ENCODE measurements at regions not wholly inside any gene's neighbourhood (a gene's known extent, or its start where the extent isn't known, plus 50 kb on each side); places are given as distances from the start of the nearest gene placed in this dataset.
"Not testable (repeated sequence)": the region's sequence is repeated elsewhere in the genome, so short reads cannot be mapped to it uniquely, and the experiment has no call there.

- ChIA-PET CTCF (no interaction called here), POLR2A (no interaction called here)
- no peak for TF ChIP-seq CTCF (IDR thresholded peaks at IDR 0.05)
- Mint-ChIP-seq H3K4me3 (no peak overlapping the region), H3K36me3 (ENCODE audit: low read depth) (no peaks in the 10 kb centered on the region), H3K4me1 (no peaks in the 10 kb centered on the region), H3K27ac (no peak overlapping the region), H3K9me3 (no peaks in the 10 kb centered on the region), H3K27me3 (no peaks in the 10 kb centered on the region)
- no peak for ATAC-seq (ENCODE audit: low read depth)
- intact Hi-C loops (cut with micrococcal nuclease), result no loop called here
- no peak for DNase-seq
Measured at GRCh38 chr12:125544960-125545359, 479.7 kb downstream of the AACS start.

GRCh38 chr12:125549171-125549570, 483.9 kb downstream of the AACS start:
- no peak for ATAC-seq (ENCODE audit: low read depth)
- TF ChIP-seq CTCF (IDR thresholded peaks at IDR 0.05), result no peak
- no peak for DNase-seq
- Mint-ChIP-seq H3K4me1 (no peaks in the 10 kb centered on the region), H3K36me3 (ENCODE audit: low read depth) (no peaks in the 10 kb centered on the region), H3K4me3 (no peak overlapping the region), H3K9me3 (no peaks in the 10 kb centered on the region), H3K27me3 (no peaks in the 10 kb centered on the region), H3K27ac (no peak overlapping the region)
- ChIA-PET CTCF (no interaction called here), POLR2A (no interaction called here)
- intact Hi-C loops (cut with micrococcal nuclease), result no loop called here

- H3K4me3 Mint-ChIP-seq, result no peak overlapping the region
- POLR2A ChIA-PET, result no interaction called here
- intact Hi-C loops (cut with micrococcal nuclease), result no loop called here
Measured at GRCh38 chr12:125549836-125550235, 484.6 kb downstream of the AACS start.

GRCh38 chr12:125552295-125552694, 487.1 kb downstream of the AACS start:
- ATAC-seq (ENCODE audit: low read depth) (no peak), DNase-seq (no peak)
- Mint-ChIP-seq H3K27ac (no peak overlapping the region), H3K4me3 (no peak overlapping the region), H3K9me3 (no peaks in the 10 kb centered on the region), H3K36me3 (ENCODE audit: low read depth) (no peaks in the 10 kb centered on the region), H3K27me3 (no peaks in the 10 kb centered on the region), H3K4me1 (no peaks in the 10 kb centered on the region)
- intact Hi-C loops (cut with micrococcal nuclease), result no loop called here
- ChIA-PET POLR2A (no interaction called here), CTCF (no interaction called here)
- no peak for TF ChIP-seq CTCF (IDR thresholded peaks at IDR 0.05)

More at GRCh38 chr12:125549836-125550235, 484.6 kb downstream of the AACS start:
- Mint-ChIP-seq H3K4me1 (no peaks in the 10 kb centered on the region), H3K36me3 (ENCODE audit: low read depth) (no peaks in the 10 kb centered on the region), H3K27ac (no peak overlapping the region), H3K27me3 (no peaks in the 10 kb centered on the region), H3K9me3 (no peaks in the 10 kb centered on the region)
- CTCF ChIA-PET, result no interaction called here
- no peak for DNase-seq
- no peak for ATAC-seq (ENCODE audit: low read depth)
- TF ChIP-seq CTCF (IDR thresholded peaks at IDR 0.05), result no peak

GRCh38 chr12:125561008-125561407, 495.8 kb downstream of the AACS start:
- DNase-seq; H3K9me3 Mint-ChIP-seq; H3K27me3 Mint-ChIP-seq; H3K4me3 Mint-ChIP-seq; H3K36me3 Mint-ChIP-seq (ENCODE audit: low read depth); POLR2A ChIA-PET; intact Hi-C loops (cut with micrococcal nuclease); H3K27ac Mint-ChIP-seq; H3K4me1 Mint-ChIP-seq; ATAC-seq (ENCODE audit: low read depth): not testable (repeated sequence)
- CTCF ChIA-PET, result interaction anchor here (0.7 kb wide), 1 partner anchor 389 kb away, joined by 3 read pairs; no protein-coding TSS in a partner anchor

GRCh38 chr12:125564753-125565152, 499.5 kb downstream of the AACS start:
- ChIA-PET CTCF (no interaction called here), POLR2A (no interaction called here)
- intact Hi-C loops (cut with micrococcal nuclease), result no loop called here
- TF ChIP-seq CTCF (IDR thresholded peaks at IDR 0.05), result no peak
- H3K36me3 Mint-ChIP-seq (ENCODE audit: low read depth), result no peaks in the 10 kb centered on the region
- no peaks in the 10 kb centered on the region for H3K4me1 Mint-ChIP-seq
- H3K9me3 Mint-ChIP-seq, result no peaks in the 10 kb centered on the region
- DNase-seq (no peak), ATAC-seq (ENCODE audit: low read depth) (no peak)
- no peaks in the 10 kb centered on the region for H3K27me3 Mint-ChIP-seq
- no peak overlapping the region for H3K4me3 Mint-ChIP-seq
- H3K27ac Mint-ChIP-seq, result no peak overlapping the region

Measured in activated B cell treated with CpG ODN at 0.5 μM for 24 hours (primary cell).